NOMO-1 treated with dmso at 0.1 percent for 144 hours (cell line): ENCODE measurements at regions not wholly inside any gene's neighbourhood (a gene's known extent, or its start where the extent isn't known, plus 50 kb on each side); places are given as distances from the start of the nearest gene placed in this dataset.
"Not testable (repeated sequence)": the region's sequence is repeated elsewhere in the genome, so short reads cannot be mapped to it uniquely, and the experiment has no call there.

Experiments used
- DNase-seq: peaks from one replicate; lab custom pipeline; 2025; ENCODE audit not compliant: unreplicated experiment; lab: John Stamatoyannopoulos, UW

DNA sequence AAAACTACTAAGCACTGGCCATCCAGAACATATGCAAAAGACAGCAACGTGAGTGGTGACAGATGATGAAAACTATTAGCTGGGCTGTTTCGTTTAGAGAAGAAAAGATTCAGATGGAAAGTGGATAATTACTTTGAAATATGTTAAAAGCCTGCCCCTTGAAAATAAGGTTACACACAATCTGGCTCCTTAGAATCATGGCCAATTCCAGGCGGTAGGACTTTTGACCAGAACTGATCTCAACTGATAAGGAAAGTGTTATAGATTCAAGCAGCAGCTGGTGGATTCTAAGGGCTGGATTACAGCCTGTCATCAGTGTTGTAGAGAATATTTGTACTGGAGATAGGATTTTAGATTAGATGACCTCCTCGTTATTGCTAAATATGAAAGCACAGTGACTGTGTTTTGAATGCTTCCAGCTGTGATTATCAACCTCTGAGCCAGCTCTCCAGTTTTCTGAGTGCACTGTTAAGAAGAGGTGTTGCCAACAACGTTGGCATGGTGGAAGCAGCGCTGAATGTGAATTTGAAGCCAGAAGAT is 75.1 kb downstream of the KBTBD2 start:
- not testable (repeated sequence) for DNase-seq

- DNase-seq = not testable (repeated sequence)
Observed at GRCh38 chr7:32814779-32815178, 76.8 kb downstream of the KBTBD2 start.

DNA sequence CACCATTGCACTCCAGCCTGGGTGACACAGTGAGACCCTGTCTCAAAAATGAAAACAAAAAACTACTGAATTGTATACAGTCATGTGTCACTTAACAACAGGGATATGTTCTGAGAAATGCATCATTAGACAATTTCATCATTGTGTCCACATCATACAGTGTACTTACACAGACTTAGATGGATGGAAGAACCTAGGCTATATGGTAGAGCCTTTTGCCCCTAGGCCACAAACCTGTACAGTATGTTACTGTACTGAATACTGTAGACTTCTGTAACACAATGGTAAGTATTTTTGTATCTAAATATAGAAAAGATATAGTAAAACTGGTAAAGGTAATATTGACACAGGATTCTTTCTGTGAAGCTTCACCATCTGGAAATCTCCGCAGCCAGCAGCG is 81.7 kb downstream of the KBTBD2 start:
- no peak for DNase-seq

GRCh38 chr7:32809347-32809746 is 82.2 kb downstream of the KBTBD2 start:
- DNase-seq = no peak

- no peak for DNase-seq
Observed at GRCh38 chr7:32803406-32804141, 88.0 kb downstream of the KBTBD2 start.

DNA sequence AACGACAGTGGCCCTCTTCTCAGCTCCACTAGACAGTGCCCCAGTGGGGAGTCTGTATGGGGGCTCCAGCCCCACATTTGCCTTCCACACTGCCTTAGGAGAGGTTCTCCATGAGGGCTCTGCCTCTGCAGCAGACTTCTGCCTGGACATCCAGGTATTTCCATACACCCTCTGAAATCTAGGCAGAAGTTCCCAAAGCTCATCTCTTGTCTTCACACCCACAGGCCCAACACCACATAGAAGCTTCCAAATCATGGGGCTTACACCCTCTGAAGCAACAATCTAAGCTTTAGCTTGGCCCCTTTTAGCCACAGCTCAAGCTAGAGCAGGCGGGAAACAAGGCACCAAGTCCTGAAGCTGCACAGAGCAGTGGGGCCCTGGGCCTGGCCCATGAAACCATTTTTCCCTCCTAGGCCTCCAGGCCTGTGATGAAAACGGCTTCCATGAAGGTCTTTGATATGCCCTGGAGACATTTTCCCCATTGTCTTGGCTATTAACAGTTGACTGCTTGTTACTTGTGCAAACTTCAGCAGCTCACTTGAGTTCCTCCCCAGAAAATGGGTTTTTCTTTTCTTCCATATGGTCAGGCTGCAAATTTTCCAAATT is 89.2 kb downstream of the KBTBD2 start:
- DNase-seq = no peak

DNA sequence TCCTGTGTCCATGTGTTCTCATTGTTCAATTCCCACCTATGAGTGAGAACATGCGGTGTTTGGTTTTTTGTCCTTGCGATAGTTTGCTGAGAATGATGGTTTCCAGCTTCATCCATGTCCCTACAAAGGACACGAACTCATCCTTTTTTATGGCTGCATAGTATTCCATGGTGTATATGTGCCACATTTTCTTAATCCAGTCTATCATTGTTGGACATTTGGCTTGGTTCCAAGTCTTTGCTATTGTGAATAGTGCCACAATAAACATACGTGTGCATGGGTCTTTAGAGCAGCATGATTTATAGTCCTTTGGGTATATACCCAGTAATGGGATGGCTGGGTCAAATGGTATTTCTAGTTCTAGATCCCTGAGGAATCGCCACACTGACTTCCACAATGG is 98.5 kb downstream of the KBTBD2 start:
- DNase-seq = not testable (repeated sequence)

DNA sequence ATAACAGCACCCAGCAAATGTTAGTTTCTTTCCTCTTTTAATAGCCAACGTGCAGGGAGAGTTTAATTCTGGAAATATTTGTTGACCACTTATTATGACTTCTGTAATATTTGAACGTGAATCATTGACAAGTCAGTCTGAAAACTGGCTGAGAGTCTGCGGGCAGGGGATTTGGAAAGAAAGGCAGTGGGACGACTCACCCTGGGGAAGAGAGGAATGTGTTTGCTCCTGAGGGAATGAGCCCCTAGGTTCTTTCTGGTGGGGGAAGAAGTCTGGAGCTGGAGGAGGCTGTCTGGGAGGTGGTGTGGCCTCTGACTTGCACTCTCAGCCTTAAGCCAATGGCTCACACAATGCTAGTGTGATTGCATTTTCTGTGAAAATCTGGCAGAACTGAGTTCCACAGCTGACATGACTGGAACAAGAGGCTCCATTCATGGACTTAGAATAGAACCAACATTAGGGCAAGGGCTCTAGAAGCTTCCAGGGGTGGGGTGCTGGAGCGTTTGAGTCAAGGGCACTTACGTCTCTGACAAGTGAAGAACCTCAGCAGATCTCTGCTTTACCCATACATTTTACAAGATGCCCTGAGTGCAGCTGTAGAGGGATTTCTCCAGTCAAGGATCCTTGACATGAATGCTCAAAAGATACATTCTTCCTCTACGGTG is 100.7 kb downstream of the KBTBD2 start:
- not testable (repeated sequence) for DNase-seq

DNA sequence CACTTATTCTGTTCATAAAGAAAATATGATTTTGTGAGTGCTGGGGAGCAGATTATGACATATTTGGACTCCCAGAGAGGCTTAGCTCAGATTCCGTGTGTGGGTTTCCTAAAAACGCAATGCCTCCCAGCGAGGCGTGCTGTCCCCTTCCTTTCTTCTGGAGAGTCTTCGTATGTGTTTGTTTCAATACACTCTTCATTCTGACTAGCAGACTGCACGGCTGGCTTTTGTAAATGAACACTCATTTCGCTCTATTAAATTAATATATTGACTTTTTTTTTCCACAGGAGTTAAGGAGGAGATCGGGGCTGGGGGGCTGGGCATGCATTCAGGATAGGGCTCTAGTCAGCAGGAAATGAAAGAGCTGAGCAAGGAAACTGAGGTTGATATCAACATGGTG is 102.3 kb downstream of the KBTBD2 start:
- not testable (repeated sequence) for DNase-seq

GRCh38 chr7:32788174-32788573 is 103.4 kb downstream of the KBTBD2 start:
- not testable (repeated sequence) for DNase-seq

DNA sequence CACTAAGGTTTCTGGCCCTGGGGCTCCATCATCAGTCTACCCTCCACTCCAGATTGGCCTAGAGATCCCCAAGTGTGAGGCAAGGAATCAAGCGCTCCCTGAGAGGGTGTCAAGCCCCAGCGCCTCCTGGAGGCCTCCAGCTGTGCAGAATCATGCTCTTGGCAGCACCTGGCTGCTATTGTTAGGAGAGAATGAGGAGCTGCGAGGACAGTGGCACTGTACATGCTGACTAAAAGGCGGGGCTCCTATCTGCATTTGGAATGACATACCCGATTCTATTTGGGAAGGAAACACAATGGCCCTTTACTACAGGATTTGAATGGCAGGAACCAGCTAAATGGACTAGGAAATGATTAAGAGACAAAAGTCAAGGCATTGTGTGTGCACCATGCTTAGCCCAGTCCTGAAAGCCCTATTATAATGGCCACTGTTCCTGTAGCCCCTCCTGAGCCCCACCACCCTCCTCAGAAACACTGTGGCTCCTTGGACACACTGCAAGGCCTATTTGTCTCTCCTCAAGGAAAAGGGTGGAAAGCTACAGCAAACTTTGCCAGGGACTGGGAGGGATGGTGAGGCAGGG is 106.1 kb downstream of the KBTBD2 start:
- not testable (repeated sequence) for DNase-seq

DNA sequence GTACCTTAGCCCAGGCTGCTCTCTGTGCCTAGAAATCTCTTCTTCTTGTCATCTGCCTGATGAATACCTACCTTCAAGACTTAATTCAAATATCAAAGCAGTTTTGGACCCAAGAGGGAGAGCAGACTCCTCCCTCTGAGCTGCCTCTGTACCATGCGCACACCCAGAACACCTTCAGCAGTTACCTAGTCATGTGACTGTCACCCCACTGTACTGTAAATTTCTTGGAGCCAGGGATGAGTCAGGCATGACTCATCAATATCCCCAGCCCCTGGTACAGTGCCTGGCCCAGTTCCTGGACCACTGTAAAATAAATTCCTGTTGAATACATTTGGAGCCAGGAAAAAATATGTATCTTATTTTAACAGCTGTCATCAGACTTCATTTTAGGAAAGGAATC is 111.7 kb downstream of the KBTBD2 start:
- DNase-seq = not testable (repeated sequence)

GRCh38 chr7:32779167-32779566 is 112.4 kb downstream of the KBTBD2 start:
- DNase-seq = no peak

DNA sequence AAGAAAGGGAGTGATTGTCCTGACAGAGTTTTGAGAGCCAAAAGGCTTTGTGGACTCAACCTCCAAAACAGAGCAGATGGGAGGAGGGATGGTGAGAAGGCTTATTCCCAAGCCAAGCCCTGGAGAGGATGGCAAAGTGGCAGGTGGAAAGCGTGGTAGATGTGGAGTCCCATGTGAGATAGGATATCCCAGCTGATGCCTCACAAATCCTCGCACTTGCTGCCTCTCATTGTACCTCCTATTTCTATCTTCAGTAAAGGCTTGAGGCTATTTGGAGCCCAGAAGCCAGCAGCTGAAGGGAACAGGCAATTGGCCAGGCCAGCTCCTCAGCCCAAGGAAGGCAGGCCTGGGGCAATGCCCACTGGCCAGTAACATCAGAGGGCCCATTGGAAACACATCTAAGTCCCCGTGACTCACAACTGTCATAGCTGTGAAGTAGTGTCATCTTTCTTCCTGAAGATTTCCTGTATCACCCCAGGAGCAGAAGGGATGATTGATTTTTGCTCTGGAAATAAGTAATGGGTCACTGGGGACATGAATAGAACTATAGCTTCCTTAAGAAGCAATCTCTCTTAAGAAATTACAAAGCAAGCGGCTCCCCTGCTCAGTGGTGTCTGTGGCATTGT is 114.4 kb downstream of the KBTBD2 start:
- DNase-seq = not testable (repeated sequence)

- not testable (repeated sequence) for DNase-seq
Observed at GRCh38 chr7:32776318-32776717, 115.2 kb downstream of the KBTBD2 start.

DNA sequence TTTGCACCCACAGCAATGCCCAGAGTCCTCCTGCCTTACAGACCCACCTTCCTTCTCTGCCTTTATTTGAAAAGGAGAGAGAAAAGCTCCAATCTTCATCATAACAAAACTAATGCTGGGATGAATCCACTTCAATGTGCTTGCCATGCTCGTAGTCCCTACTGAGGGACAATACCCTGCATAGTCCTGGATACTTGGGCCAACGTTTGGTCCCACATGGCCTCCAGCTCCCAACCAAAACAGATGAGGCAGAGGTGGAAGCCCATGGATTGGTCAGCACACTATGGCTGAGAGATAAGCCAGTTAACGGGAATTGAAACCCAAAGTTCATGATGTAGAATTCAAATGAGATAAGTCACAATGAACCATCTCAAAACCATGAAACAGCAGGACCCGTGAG is 115.8 kb downstream of the KBTBD2 start:
- DNase-seq = not testable (repeated sequence)

- no peak for DNase-seq
Observed at GRCh38 chr7:32774541-32774951, 117.0 kb downstream of the KBTBD2 start.

GRCh38 chr7:32768866-32769510 is 122.6 kb downstream of the KBTBD2 start:
- DNase-seq = not testable (repeated sequence)

- DNase-seq = not testable (repeated sequence)
Observed at GRCh38 chr7:32768338-32768737, 123.2 kb downstream of the KBTBD2 start.

DNA sequence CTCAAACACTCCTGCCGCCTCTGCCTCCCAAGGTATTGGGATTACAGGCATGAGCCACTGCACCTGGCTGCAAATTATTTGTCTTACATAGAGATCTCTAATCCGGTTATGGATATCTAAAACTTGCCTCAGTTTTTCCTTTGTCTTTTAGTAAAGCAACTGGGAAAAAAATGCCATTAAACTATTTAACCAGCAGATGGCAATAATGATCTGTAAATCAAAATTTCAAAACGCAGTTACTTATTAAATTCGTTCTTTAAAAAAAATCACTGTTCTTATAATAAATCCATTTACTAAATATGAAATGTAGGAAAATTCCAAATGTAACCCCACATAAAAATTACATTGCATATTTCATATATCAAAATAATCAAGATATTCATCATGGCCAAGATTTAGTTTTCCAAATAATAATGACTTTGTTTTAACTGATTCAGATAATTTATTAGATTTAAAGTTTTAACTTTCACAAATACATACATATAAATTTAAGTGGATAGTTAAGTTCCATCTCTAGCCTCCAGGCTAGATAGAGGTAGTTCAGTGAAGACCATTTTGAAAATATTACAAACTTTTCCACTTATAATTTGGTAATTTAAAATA is 125.8 kb downstream of the KBTBD2 start:
- DNase-seq = not testable (repeated sequence)
